A673 (cell line): ENCODE measurements at regions not wholly inside any gene's neighbourhood (a gene's known extent, or its start where the extent isn't known, plus 50 kb on each side); places are given as distances from the start of the nearest gene placed in this dataset.

Source experiments
- BruUV-seq: library from RNA; stranded (reverse); fragments of 400-500 nt; replicated peaks from 2 replicates; lab custom pipeline; 2021; lab: Mats Ljungman, UMichigan
- CTCF ChIA-PET: fragments of 300-600 bp; sonication (Branson Sonifier 250); formaldehyde crosslinking; loops from one replicate; lab custom pipeline; 2022; ENCODE audit warnings: antibody characterized with exemption; lab: Charles Lee
- POLR2A ChIA-PET: fragments of 300-600 bp; sonication (Branson Sonifier 250); formaldehyde crosslinking; loops from one replicate; lab custom pipeline; 2022; ENCODE audit warnings: antibody characterized with exemption; ENCODE audit not compliant: low non-redundant PET; lab: Charles Lee
- DNase-seq: peaks from one replicate; pipeline ENCODE4 v3.0.0-alpha.2; 2015; ENCODE audit warnings: low spot score
- H3K27ac ChIP-seq: fragments of 200-600 bp; sonication (generic); 2 replicates; pipeline ENCODE4 v1.5.1; 2016; ENCODE audit warnings: mixed run types, low read depth, mild to moderate bottlenecking, mixed read lengths, antibody characterized with exemption, low read length; ENCODE audit not compliant: poor library complexity, severe bottlenecking
- H3K27me3 ChIP-seq: fragments of 200-600 bp; sonication (generic); replicated peaks from 2 replicates; pipeline ENCODE4 v1.6.1; 2017; ENCODE audit warnings: mixed run types, low read depth, mild to moderate bottlenecking, mixed read lengths, antibody characterized with exemption, low read length; ENCODE audit not compliant: insufficient read depth, poor library complexity
- H3K36me3 ChIP-seq: fragments of 200-600 bp; sonication (generic); 2 replicates; pipeline ENCODE4 v1.6.1; 2016; ENCODE audit warnings: mixed run types, mild to moderate bottlenecking, mixed read lengths, antibody characterized with exemption, low read length; ENCODE audit not compliant: insufficient read depth, poor library complexity, severe bottlenecking
- H3K4me1 ChIP-seq: fragments of 200-600 bp; sonication (generic); 2 replicates; pipeline ENCODE4 v1.6.1; 2017; ENCODE audit warnings: mixed run types, mild to moderate bottlenecking, mixed read lengths, antibody characterized with exemption, low read length; ENCODE audit not compliant: insufficient read depth, poor library complexity, severe bottlenecking
- H3K4me3 ChIP-seq: fragments of 200-600 bp; sonication (generic); 2 replicates; pipeline ENCODE4 v1.5.1; 2016; ENCODE audit warnings: low read depth, mixed run types, mild to moderate bottlenecking, mixed read lengths, low read length; ENCODE audit not compliant: poor library complexity, severe bottlenecking
- H3K9me3 ChIP-seq: fragments of 200-600 bp; sonication (generic); 2 replicates; pipeline ENCODE4 v1.6.1; 2016; ENCODE audit warnings: mixed run types, low read depth, mild to moderate bottlenecking, mixed read lengths, antibody characterized with exemption, low read length; ENCODE audit not compliant: poor library complexity, severe bottlenecking
- EZH2 ChIP-seq: fragments of 200-600 bp; sonication (generic); IDR thresholded peaks from 2 replicates; pipeline ENCODE4 v1.6.1; 2017; ENCODE audit warnings: borderline replicate concordance, low read depth, mild to moderate bottlenecking, mixed read lengths, antibody characterized with exemption, low read length; ENCODE audit not compliant: poor library complexity, severe bottlenecking
- intact Hi-C: fragments of 100-400 bp; cut with micrococcal nuclease; formaldehyde crosslinking; loops from one replicate; pipeline ENCODE4 v1.10.0; 2022; ENCODE audit not compliant: unreplicated experiment
- TF ChIP-seq, protein P1 (sequence below): fragments of 300-800, 200-600 bp; sonication (generic); conservative IDR thresholded peaks from 2 replicates; pipeline ENCODE4 v1.5.1; 2017; ENCODE audit warnings: low read depth, mild to moderate bottlenecking, antibody characterized with exemption, low read length, moderate library complexity, mixed read lengths

GRCh38 chr15:29208836-29209235, 60.8 kb downstream of the NSMCE3 start:
- no peaks in the 10 kb centered on the region for H3K9me3 ChIP-seq
- POLR2A ChIA-PET = no interaction called here
- H3K27ac ChIP-seq = no peak overlapping the region
- BruUV-seq = no TSS peak
- no peaks in the 10 kb centered on the region for H3K4me1 ChIP-seq
- H3K27me3 ChIP-seq = no peaks in the 10 kb centered on the region
- TF ChIP-seq, protein P1, sequence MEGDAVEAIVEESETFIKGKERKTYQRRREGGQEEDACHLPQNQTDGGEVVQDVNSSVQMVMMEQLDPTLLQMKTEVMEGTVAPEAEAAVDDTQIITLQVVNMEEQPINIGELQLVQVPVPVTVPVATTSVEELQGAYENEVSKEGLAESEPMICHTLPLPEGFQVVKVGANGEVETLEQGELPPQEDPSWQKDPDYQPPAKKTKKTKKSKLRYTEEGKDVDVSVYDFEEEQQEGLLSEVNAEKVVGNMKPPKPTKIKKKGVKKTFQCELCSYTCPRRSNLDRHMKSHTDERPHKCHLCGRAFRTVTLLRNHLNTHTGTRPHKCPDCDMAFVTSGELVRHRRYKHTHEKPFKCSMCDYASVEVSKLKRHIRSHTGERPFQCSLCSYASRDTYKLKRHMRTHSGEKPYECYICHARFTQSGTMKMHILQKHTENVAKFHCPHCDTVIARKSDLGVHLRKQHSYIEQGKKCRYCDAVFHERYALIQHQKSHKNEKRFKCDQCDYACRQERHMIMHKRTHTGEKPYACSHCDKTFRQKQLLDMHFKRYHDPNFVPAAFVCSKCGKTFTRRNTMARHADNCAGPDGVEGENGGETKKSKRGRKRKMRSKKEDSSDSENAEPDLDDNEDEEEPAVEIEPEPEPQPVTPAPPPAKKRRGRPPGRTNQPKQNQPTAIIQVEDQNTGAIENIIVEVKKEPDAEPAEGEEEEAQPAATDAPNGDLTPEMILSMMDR = no peak
- TF ChIP-seq EZH2 = no peak
- H3K4me3 ChIP-seq = no peak overlapping the region
- intact Hi-C loops = no loop called here
- no peak for DNase-seq
- CTCF ChIA-PET = no interaction called here
- H3K36me3 ChIP-seq = no peaks in the 10 kb centered on the region

DNA sequence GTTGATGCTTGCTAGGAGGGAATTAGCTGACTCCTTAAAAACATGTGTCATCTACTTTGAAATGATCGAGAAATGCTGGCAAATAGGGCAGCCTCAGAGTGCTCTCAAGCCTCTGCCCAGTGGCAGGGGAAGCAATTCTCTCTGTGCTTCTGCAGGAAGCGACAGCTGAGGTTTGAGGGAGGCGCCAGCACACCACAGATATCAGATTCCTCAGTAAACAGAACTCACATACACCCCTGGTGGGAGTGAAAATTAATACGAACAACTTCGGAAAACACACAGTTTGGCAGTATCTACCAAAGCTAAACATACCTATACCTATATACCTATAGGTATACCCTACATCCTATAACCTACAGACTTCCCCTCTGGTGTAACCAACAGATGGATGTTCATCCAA, 61.3 kb downstream of the NSMCE3 start:
- ChIA-PET CTCF (no interaction called here), POLR2A (no interaction called here)
- no peaks in the 10 kb centered on the region for H3K4me1 ChIP-seq
- BruUV-seq = no TSS peak
- no peak overlapping the region for H3K27ac ChIP-seq
- no peaks in the 10 kb centered on the region for H3K27me3 ChIP-seq
- intact Hi-C loops = no loop called here
- no peak overlapping the region for H3K4me3 ChIP-seq
- H3K36me3 ChIP-seq = no peaks in the 10 kb centered on the region
- no peaks in the 10 kb centered on the region for H3K9me3 ChIP-seq
- no peak for TF ChIP-seq EZH2
- TF ChIP-seq, protein P1 = no peak
- DNase-seq = peak; percentile 9

DNA sequence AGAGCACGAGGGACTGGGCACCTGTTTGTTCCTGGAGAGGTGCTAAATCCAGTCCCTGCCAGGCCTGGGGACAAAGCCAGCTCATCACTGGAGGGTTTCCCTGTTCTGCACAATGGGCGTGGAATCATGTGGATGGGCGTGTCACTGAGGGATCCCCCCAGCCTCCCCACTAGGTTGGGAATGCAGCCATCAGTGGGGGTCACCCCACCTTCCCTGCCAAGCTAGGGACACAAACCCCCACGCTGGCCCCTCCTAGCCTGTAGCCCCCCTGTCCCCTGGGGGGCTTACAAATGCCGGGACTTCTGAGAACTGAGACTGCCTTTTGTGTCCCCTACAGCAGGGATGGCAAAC, 61.9 kb downstream of the NSMCE3 start:
- Histone ChIP-seq H3K4me1 (no peaks in the 10 kb centered on the region), H3K27me3 (no peaks in the 10 kb centered on the region), H3K4me3 (no peak overlapping the region), H3K27ac (no peak overlapping the region), H3K36me3 (no peaks in the 10 kb centered on the region), H3K9me3 (no peaks in the 10 kb centered on the region)
- intact Hi-C loops = no loop called here
- DNase-seq = no peak
- BruUV-seq = no TSS peak
- ChIA-PET CTCF (no interaction called here), POLR2A (no interaction called here)
- no peak for TF ChIP-seq EZH2
- TF ChIP-seq, protein P1 = no peak
